IPS-NIHi7 (cell line): ENCODE measurements at regions not wholly inside any gene's neighbourhood (a gene's known extent, or its start where the extent isn't known, plus 50 kb on each side); places are given as distances from the start of the nearest gene placed in this dataset.

Experiments used
- DNase-seq: peaks from one replicate; pipeline ENCODE4 v3.0.0; 2012; ENCODE audit warnings: mixed read lengths; ENCODE audit errors: extremely low spot score

GRCh38 chr2:238688193-238689153, 159.4 kb upstream of the TWIST2 start:
- no peak for DNase-seq

DNA sequence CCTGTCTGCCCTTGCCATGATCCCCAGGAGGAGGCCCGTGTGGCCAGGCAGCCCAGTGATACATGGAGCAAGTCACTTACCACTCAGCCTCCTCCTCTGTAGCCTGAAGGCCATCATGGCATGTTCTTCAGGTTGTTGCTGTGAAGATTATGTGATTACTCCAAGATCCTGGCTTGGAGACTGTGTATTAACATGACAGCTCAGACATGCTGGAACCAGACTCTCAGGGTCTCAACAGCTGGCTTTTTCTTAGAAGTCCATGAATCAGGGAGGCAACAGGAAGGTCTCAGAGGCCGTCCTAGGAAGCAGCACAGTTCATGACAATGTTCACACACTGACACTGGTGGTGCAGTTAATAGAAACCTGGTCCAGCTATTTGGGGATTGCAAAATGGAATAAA, 158.6 kb upstream of the TWIST2 start:
- DNase-seq = peak; percentile 6

- peak; percentile 9 for DNase-seq
Observed at GRCh38 chr2:238689871-238690389, 158.0 kb upstream of the TWIST2 start.

DNA sequence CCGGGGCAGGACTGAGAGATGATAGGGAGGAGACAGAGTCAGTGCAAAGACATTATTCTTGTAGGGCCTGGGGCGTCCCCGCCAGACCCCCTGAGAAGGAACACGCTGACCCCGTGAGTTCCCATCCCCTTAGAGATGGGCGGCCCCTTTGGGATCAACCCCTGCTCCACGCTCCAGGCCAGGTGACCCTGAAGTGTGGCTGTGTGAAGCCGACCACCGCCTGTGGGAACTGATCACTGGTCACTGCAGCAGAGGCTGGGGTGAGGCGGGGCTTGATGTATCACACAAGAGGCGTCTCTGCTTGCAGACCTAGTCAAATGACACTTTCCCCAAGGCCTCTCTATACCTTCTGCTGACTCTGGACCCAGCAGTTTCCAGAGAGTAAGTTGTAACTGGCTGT, 157.4 kb upstream of the TWIST2 start:
- peak; percentile 5 for DNase-seq

DNA sequence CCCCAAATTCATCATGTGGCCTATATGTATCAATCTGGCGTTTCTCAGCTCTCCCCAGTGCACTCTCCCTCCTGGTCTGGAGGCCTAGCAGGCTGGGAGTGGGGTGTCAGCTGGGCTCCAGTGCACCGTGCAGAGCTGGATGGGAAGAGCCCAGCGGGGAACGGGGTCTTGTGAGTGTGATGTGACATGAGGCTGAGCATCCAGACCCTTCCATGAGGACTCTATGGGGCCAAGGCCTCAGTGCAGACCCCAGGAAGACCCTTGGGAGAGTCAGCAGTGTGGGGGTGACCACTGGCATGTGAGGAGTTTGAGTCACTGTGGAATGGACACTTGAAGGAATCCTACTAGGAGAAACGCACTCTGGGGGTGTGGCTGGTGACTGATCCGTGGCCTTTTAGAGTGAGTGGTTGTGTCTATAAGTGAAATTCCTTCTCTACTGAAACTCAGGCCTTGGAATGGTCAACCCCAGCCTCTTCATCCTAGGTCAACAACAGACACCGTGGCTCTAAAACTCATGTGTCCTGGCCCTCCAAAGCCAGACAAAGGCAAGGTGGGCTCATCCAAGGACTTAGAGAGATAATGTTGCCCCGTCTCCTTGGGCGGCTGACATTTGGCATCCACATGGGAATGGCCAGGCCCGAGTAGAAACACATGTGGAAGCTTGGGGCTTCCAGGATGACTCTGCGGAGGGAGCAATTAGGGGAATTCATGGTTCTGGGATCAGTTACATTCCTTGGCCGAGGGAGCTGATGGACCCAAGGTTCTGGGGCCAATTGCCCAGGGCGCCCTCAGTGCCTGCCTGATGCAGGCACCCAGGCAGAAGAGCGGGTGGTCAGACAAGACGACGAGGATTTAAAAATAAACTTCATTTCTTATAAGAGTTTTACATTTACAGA, 156.0 kb upstream of the TWIST2 start:
- no peak for DNase-seq

GRCh38 chr2:238692562-238692961, 155.3 kb upstream of the TWIST2 start:
- DNase-seq = no peak

DNA sequence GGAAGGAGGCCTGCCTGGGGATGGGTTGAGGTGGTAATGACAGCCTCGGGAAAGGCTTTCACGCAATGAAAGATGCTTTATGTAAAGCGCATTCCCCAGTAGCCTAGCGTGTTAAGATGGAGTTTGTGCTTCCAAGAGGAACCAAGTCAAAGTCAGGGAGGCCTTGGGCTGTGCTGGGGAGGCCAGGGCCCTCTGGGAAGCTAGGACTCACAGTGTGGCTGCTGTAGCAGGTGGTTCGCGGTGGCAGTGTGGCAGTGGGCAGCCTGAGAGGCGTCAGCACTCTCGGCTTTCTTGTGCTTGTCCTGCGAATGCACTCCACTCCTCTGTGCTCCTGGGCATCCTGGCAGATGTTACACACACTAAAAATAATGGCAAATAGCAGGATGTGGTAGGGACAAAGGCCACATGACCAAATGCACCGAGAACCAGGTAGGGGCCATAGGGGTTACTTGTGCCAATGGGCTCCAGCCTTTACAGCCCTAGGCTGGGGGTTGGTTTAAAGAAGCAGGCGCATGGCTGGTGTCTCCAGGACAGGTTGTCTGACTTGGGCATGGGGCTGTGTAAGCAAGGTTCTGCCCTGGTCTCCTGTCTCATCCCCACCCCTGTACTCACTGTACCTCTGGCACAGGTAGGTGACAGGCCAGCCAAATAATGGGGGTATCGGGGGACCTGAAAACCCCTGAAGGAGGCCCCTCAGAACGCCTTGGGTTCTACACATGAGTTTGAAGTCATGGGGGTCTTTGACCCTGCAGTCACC, 154.4 kb upstream of the TWIST2 start:
- no peak for DNase-seq

DNA sequence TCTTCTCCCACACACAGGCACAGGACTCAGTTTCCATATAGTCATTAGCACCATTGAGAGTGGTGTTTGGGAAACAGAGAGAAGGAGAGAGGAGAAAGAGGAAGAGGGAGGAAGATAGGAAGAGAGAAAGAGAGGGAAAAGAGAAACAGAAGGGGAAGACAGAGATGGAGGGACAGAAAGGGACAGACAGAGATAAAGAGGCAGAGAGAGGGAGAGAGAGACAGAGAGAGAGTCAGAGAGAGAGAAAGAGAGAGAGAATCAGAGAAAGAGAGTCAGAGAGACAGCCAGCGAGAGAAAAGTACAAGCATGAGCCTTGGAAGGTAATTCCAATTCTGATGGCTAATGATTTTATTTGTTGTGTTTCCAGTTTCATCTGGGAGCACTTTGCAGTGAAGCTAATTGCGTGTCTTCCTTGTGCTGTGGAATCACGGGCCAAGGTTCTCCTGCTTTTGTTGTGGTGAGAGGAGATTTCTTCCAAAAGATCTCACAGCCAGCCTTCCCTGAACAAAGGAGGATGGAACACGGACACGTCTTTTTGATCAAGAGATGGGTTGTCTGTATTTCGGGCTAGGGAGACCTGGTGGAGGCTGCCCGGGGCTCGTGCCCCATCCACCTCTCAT, 153.6 kb upstream of the TWIST2 start:
- DNase-seq = no peak

GRCh38 chr2:238694922-238695321, 153.0 kb upstream of the TWIST2 start:
- DNase-seq = no peak

GRCh38 chr2:238695538-238695937, 152.3 kb upstream of the TWIST2 start:
- no peak for DNase-seq

DNA sequence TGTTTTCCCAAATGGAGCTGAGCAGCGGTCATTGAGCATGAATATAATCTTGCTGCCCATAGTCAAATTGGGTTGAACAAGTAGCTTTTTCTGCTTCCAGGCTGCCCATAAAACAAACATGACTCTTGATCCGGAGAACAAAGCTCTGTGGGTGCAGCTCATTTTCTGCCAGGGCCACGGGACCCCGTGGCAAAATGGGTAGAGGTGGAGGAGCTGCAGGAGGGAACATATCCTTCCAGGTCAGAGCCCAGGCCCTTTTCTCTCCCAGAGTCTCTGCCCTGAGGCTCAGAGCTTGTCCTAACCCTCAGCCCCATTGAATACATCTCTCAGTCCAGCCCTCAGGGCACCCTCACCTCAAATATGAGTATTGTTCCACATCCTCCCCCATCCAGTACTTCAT, 151.6 kb upstream of the TWIST2 start:
- no peak for DNase-seq

GRCh38 chr2:238696786-238697185, 151.1 kb upstream of the TWIST2 start:
- no peak for DNase-seq

- no peak for DNase-seq
Observed at GRCh38 chr2:238697193-238698071, 150.5 kb upstream of the TWIST2 start.

DNA sequence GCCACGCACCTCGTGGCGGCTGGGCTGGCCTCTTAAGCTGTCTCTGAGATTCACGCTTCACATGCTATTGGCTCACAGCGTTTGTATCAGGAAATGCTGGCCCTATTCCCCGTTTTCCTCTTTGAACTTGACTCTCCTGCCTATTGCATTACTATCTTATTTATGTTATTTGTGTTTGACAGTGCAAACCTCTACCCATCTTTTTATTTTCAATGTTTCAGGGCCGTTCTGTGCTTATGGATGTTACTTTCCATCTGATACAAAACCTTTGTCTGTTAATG, 149.9 kb upstream of the TWIST2 start:
- DNase-seq = no peak

DNA sequence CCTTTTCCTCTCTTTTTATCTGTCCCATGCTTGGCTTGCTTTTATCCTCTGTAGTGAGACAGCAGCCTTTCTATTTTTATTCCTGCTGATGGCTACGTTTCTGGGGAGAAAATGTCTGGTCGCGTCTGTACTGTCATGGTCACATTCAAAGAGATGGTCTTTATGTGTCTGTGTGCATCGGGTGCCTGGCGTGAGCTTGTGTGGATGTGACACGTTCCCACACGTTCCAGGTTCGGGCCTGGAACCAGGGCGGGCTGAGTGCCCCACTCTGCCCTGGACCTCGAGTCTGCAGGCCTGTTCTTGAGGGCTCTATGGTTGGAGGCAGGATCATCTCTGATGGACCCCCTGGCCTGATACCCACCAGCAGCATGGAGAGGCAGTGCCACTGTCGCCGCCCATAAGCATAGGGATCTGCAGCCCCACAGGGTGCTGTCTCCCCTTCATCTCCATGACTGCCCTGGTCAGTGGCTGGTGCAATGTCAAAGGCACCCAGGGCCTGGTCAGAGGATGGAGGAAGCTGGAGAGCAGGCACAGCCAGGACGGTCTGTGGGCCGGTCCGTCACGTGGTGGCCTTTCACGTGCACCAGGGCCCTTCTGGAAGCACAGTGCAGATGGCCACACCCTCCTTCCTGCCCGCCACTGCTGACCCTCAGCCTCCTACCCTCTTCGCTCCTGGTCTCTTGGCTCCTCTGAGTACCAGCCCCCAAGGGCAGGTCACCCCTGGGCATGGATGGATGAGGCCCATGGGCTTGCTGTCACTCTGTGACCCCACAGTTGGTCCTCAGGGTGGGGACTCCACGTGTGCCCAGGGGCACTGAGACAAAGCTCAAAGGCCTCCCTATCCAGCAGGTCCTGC, 149.2 kb upstream of the TWIST2 start:
- DNase-seq = no peak

- no peak for DNase-seq
Observed at GRCh38 chr2:238699307-238700116, 148.4 kb upstream of the TWIST2 start.

- no peak for DNase-seq
Observed at GRCh38 chr2:238700117-238700457, 147.8 kb upstream of the TWIST2 start.

GRCh38 chr2:238700506-238701340, 147.2 kb upstream of the TWIST2 start:
- DNase-seq = no peak
